ENCODE measurements at regions not wholly inside any gene's neighbourhood (a gene's known extent, or its start where the extent isn't known, plus 50 kb on each side); places are given as distances from the start of the nearest gene placed in this dataset.

GRCh38 chr5:2284678-2285077 lies 402.0 kb upstream of the IRX4 start:
- TF ChIP-seq CTCF (IDR thresholded peaks at IDR 0.05) = no peak
- TF ChIP-seq ZFX (IDR thresholded peaks at IDR 0.05; ENCODE audit: borderline replicate concordance) = no peak
- no peak overlapping the region for H3K27ac ChIP-seq

GRCh38 chr5:2283481-2284045 lies 400.8 kb upstream of the IRX4 start:
- no peak for TF ChIP-seq ZFX (IDR thresholded peaks at IDR 0.05; ENCODE audit: borderline replicate concordance)
- no peak for TF ChIP-seq CTCF (IDR thresholded peaks at IDR 0.05)
- H3K27ac ChIP-seq = no peak overlapping the region

GRCh38 chr5:2282893-2283292 lies 400.2 kb upstream of the IRX4 start:
- H3K27ac ChIP-seq = no peak overlapping the region
- TF ChIP-seq CTCF (IDR thresholded peaks at IDR 0.05) (no peak), ZFX (IDR thresholded peaks at IDR 0.05; ENCODE audit: borderline replicate concordance) (no peak)

- TF ChIP-seq CTCF (IDR thresholded peaks at IDR 0.05) (no peak), ZFX (IDR thresholded peaks at IDR 0.05; ENCODE audit: borderline replicate concordance) (no peak)
Measured at GRCh38 chr5:2282034-2282690, 399.4 kb upstream of the IRX4 start.

GRCh38 chr5:2281446-2281845 lies 398.7 kb upstream of the IRX4 start:
- TF ChIP-seq ZFX (IDR thresholded peaks at IDR 0.05; ENCODE audit: borderline replicate concordance) (no peak), CTCF (IDR thresholded peaks at IDR 0.05) (no peak)
- H3K27ac ChIP-seq = no peak overlapping the region

More at GRCh38 chr5:2282034-2282690, 399.4 kb upstream of the IRX4 start:
- H3K27ac ChIP-seq = no peak overlapping the region

GRCh38 chr5:2280318-2280717 lies 397.6 kb upstream of the IRX4 start:
- TF ChIP-seq CTCF (IDR thresholded peaks at IDR 0.05) = no peak
- no peak overlapping the region for H3K27ac ChIP-seq

GRCh38 chr5:2278825-2279456 lies 396.2 kb upstream of the IRX4 start:
- no peak overlapping the region for H3K27ac ChIP-seq
- TF ChIP-seq ZFX (IDR thresholded peaks at IDR 0.05; ENCODE audit: borderline replicate concordance) (no peak), CTCF (IDR thresholded peaks at IDR 0.05) (no peak)
